Caco-2 (cell line): ENCODE measurements at regions not wholly inside any gene's neighbourhood (a gene's known extent, or its start where the extent isn't known, plus 50 kb on each side); places are given as distances from the start of the nearest gene placed in this dataset.

Experiments
- BruUV-seq: library from RNA; stranded (reverse); fragments of 400-500 nt; replicated peaks from 2 replicates; lab custom pipeline; 2021; lab: Mats Ljungman, UMichigan
- CTCF ChIA-PET: fragments of 300-600 bp; sonication (Branson Sonifier 250); formaldehyde crosslinking; loops from one replicate; lab custom pipeline; 2022; ENCODE audit warnings: antibody characterized with exemption; lab: Charles Lee
- POLR2A ChIA-PET: fragments of 300-600 bp; sonication (Branson Sonifier 250); formaldehyde crosslinking; loops from one replicate; lab custom pipeline; 2022; ENCODE audit warnings: antibody characterized with exemption; lab: Charles Lee
- DNase-seq, 2 experiments: peaks; one replicate each; pipeline versions ENCODE4 v3.0.0 to v3.0.0-alpha.2; 2020 to 2022
- H3K27me3 ChIP-seq: replicated peaks from 2 replicates; pipeline ENCODE4 v1.6.0; 2011; ENCODE audit warnings: low read length; ENCODE audit not compliant: control insufficient read depth, insufficient read depth
- H3K36me3 ChIP-seq: 2 replicates; pipeline ENCODE4 v1.5.1; 2011; ENCODE audit warnings: low read length; ENCODE audit not compliant: control insufficient read depth, insufficient read depth
- H3K4me1 ChIP-seq: fragments of 250-450 bp; sonication (Bioruptor Pico); 2 replicates; pipeline ENCODE4 v1.5.1; 2020; ENCODE audit warnings: mild to moderate bottlenecking
- H3K4me3 ChIP-seq: 2 replicates; pipeline ENCODE4 v1.5.1; 2011; ENCODE audit warnings: low read depth, mild to moderate bottlenecking, control low read depth, low read length
- H3K9me3 ChIP-seq: fragments of 250-450 bp; sonication (Bioruptor Pico); 2 replicates; pipeline ENCODE4 v1.5.1; 2020; ENCODE audit warnings: mild to moderate bottlenecking, moderate library complexity
- H3K27ac Mint-ChIP-seq: one replicate; pipeline ENCODE4 v1.8.0; 2022; ENCODE audit warnings: mixed read lengths; ENCODE audit not compliant: unreplicated experiment
- H3K27me3 Mint-ChIP-seq: one replicate; pipeline ENCODE4 v1.8.0; 2022; ENCODE audit warnings: mixed read lengths; ENCODE audit not compliant: insufficient read depth, unreplicated experiment
- H3K36me3 Mint-ChIP-seq: one replicate; pipeline ENCODE4 v1.8.0; 2022; ENCODE audit warnings: mild to moderate bottlenecking, mixed read lengths; ENCODE audit not compliant: insufficient read depth, unreplicated experiment
- H3K4me1 Mint-ChIP-seq: one replicate; pipeline ENCODE4 v1.8.0; 2022; ENCODE audit warnings: low read depth, mixed read lengths; ENCODE audit not compliant: unreplicated experiment
- H3K4me3 Mint-ChIP-seq: one replicate; pipeline ENCODE4 v1.8.0; 2022; ENCODE audit warnings: mild to moderate bottlenecking, moderate library complexity, mixed read lengths; ENCODE audit not compliant: unreplicated experiment
- H3K9me3 Mint-ChIP-seq: one replicate; pipeline ENCODE4 v1.8.0; 2022; ENCODE audit warnings: mixed read lengths; ENCODE audit not compliant: unreplicated experiment
- CTCF ChIP-seq, 2 experiments: fragments of 200-600 bp in 1 of 2; IDR thresholded peaks; 1 replicate in 1 of 2; 2 replicates in 1 of 2; pipeline versions ENCODE4 v1.5.1 to v1.8.0; 2011 to 2022; ENCODE audit warnings: antibody characterized with exemption in 1 of 2, control low read depth in 1 of 2, inconsistent platforms in 1 of 2, low read depth in 1 of 2, low read length in 1 of 2, mild to moderate bottlenecking in 1 of 2, moderate library complexity in 1 of 2; ENCODE audit not compliant: insufficient read depth in 1 of 2, severe bottlenecking in 1 of 2, unreplicated experiment in 1 of 2
- intact Hi-C: fragments of 100-400 bp; cut with micrococcal nuclease; formaldehyde crosslinking; loops from one replicate; pipeline ENCODE4 v1.10.0; 2022; ENCODE audit not compliant: unreplicated experiment

GRCh38 chr6:150312395-150312794 lies 56.4 kb upstream of the IYD start:
- Mint-ChIP-seq H3K4me1 (no peaks in the 10 kb centered on the region), H3K9me3 (no peaks in the 10 kb centered on the region), H3K27me3 (peaks cover 12% of the 10 kb centered on the region), H3K27ac (no peak overlapping the region), H3K4me3 (no peak overlapping the region), H3K36me3 (peaks cover 4% of the 10 kb centered on the region)
- DNase-seq: no peak
- Histone ChIP-seq H3K4me1 (no peaks in the 10 kb centered on the region), H3K36me3 (no peaks in the 10 kb centered on the region), H3K27me3 (no peaks in the 10 kb centered on the region), H3K4me3 (no peak overlapping the region), H3K9me3 (no peaks in the 10 kb centered on the region)
- no peak for TF ChIP-seq CTCF (IDR thresholded peaks at IDR 0.05; ENCODE audit: insufficient read depth in 1 of 2, low read depth in 1 of 2, low read length in 1 of 2, severe bottlenecking in 1 of 2, unreplicated experiment in 1 of 2)
- CTCF ChIA-PET: no interaction called here
- no TSS peak for BruUV-seq
- intact Hi-C loops: no loop called here
- POLR2A ChIA-PET: no interaction called here

- Mint-ChIP-seq H3K4me3 (no peak overlapping the region), H3K9me3 (no peaks in the 10 kb centered on the region), H3K27ac (no peak overlapping the region), H3K36me3 (no peaks in the 10 kb centered on the region), H3K4me1 (no peaks in the 10 kb centered on the region), H3K27me3 (peaks cover 12% of the 10 kb centered on the region)
- POLR2A ChIA-PET: no interaction called here
- Histone ChIP-seq H3K4me1 (no peaks in the 10 kb centered on the region), H3K4me3 (no peak overlapping the region), H3K27me3 (no peaks in the 10 kb centered on the region), H3K36me3 (no peaks in the 10 kb centered on the region), H3K9me3 (no peaks in the 10 kb centered on the region)
- CTCF ChIA-PET: no interaction called here
- BruUV-seq: no TSS peak
- TF ChIP-seq CTCF (IDR thresholded peaks at IDR 0.05; ENCODE audit: insufficient read depth in 1 of 2, low read depth in 1 of 2, low read length in 1 of 2, severe bottlenecking in 1 of 2, unreplicated experiment in 1 of 2): no peak
- intact Hi-C loops: no loop called here
- no peak for DNase-seq
Measured at GRCh38 chr6:150312844-150313584, 55.8 kb upstream of the IYD start.

GRCh38 chr6:150313781-150314180 lies 55.0 kb upstream of the IYD start:
- ChIA-PET POLR2A (no interaction called here), CTCF (no interaction called here)
- Mint-ChIP-seq H3K27me3 (peaks cover 9% of the 10 kb centered on the region), H3K36me3 (no peaks in the 10 kb centered on the region), H3K9me3 (no peaks in the 10 kb centered on the region), H3K4me3 (no peak overlapping the region), H3K4me1 (no peaks in the 10 kb centered on the region), H3K27ac (no peak overlapping the region)
- Histone ChIP-seq H3K27me3 (no peaks in the 10 kb centered on the region), H3K4me3 (no peak overlapping the region), H3K9me3 (no peaks in the 10 kb centered on the region), H3K4me1 (no peaks in the 10 kb centered on the region), H3K36me3 (no peaks in the 10 kb centered on the region)
- intact Hi-C loops: no loop called here
- TF ChIP-seq CTCF (IDR thresholded peaks at IDR 0.05; ENCODE audit: insufficient read depth in 1 of 2, low read depth in 1 of 2, low read length in 1 of 2, severe bottlenecking in 1 of 2, unreplicated experiment in 1 of 2): no peak
- no peak for DNase-seq
- no TSS peak for BruUV-seq
